Activated T-cell treated with anti-CD3 and anti-CD28 coated beads for 48 hours (primary cell): ENCODE measurements at regions not wholly inside any gene's neighbourhood (a gene's known extent, or its start where the extent isn't known, plus 50 kb on each side); places are given as distances from the start of the nearest gene placed in this dataset.
"Not testable (repeated sequence)": the region's sequence is repeated elsewhere in the genome, so short reads cannot be mapped to it uniquely, and the experiment has no call there.

Experiments
- DNase-seq: peaks from one replicate; pipeline ENCODE4 v3.0.0-alpha.2; 2020; ENCODE audit warnings: low read depth

- no peak for DNase-seq
Measured at GRCh38 chr12:126019385-126019784, 954.1 kb downstream of the AACS start.

GRCh38 chr12:126021675-126022074 is 956.4 kb downstream of the AACS start:
- no peak for DNase-seq

- DNase-seq, result no peak
Measured at GRCh38 chr12:126027825-126028224, 962.6 kb downstream of the AACS start.

GRCh38 chr12:126030573-126030972 is 965.3 kb downstream of the AACS start:
- DNase-seq, result no peak

GRCh38 chr12:126033751-126034150 is 968.5 kb downstream of the AACS start:
- no peak for DNase-seq

GRCh38 chr12:126036348-126036747 is 971.1 kb downstream of the AACS start:
- no peak for DNase-seq

- DNase-seq, result no peak
Measured at GRCh38 chr12:126038434-126038833, 973.2 kb downstream of the AACS start.

- no peak for DNase-seq
Measured at GRCh38 chr12:126040307-126040706, 975.1 kb downstream of the AACS start.

GRCh38 chr12:126042286-126042685 is 977.1 kb downstream of the AACS start:
- DNase-seq, result no peak

- DNase-seq, result not testable (repeated sequence)
Measured at GRCh38 chr12:126049501-126049900, 984.3 kb downstream of the AACS start.

GRCh38 chr12:126051611-126052107 is 986.4 kb downstream of the AACS start:
- DNase-seq, result no peak

GRCh38 chr12:126055521-126055920 is 990.3 kb downstream of the AACS start:
- no peak for DNase-seq

- DNase-seq, result no peak
Measured at GRCh38 chr12:126061777-126062176, 996.5 kb downstream of the AACS start.

GRCh38 chr12:126064028-126064427 is 998.8 kb downstream of the AACS start:
- DNase-seq, result no peak

GRCh38 chr12:126067626-126068329 is 1002.5 kb downstream of the AACS start:
- DNase-seq, result no peak

- DNase-seq, result peak; percentile 43
Measured at GRCh38 chr12:126069549-126070165, 1004.4 kb downstream of the AACS start.

GRCh38 chr12:126076515-126076914 is 1011.3 kb downstream of the AACS start:
- DNase-seq, result no peak

- no peak for DNase-seq
Measured at GRCh38 chr12:126083926-126084325, 1018.7 kb downstream of the AACS start.

- DNase-seq, result no peak
Measured at GRCh38 chr12:126084480-126084879, 1019.2 kb downstream of the AACS start.

GRCh38 chr12:126086242-126086641 is 1021.0 kb downstream of the AACS start:
- no peak for DNase-seq

GRCh38 chr12:126087692-126088091 is 1022.5 kb downstream of the AACS start:
- no peak for DNase-seq

GRCh38 chr12:126093908-126094307 is 1028.7 kb downstream of the AACS start:
- no peak for DNase-seq

GRCh38 chr12:126095748-126096510 is 1030.7 kb downstream of the AACS start:
- no peak for DNase-seq
